H1 (cell line): ENCODE measurements at regions not wholly inside any gene's neighbourhood (a gene's known extent, or its start where the extent isn't known, plus 50 kb on each side); places are given as distances from the start of the nearest gene placed in this dataset.

Source experiments
- FOSL1 ChIP-seq: IDR thresholded peaks from 2 replicates; pipeline ENCODE4 v1.6.1; 2011; ENCODE audit warnings: mild to moderate bottlenecking, low read depth, low read length, moderate library complexity; ENCODE audit not compliant: insufficient read depth
- TCF12 ChIP-seq: IDR thresholded peaks from 2 replicates; pipeline ENCODE4 v1.6.1; 2011; ENCODE audit warnings: low read depth, mild to moderate bottlenecking, low read length

DNA sequence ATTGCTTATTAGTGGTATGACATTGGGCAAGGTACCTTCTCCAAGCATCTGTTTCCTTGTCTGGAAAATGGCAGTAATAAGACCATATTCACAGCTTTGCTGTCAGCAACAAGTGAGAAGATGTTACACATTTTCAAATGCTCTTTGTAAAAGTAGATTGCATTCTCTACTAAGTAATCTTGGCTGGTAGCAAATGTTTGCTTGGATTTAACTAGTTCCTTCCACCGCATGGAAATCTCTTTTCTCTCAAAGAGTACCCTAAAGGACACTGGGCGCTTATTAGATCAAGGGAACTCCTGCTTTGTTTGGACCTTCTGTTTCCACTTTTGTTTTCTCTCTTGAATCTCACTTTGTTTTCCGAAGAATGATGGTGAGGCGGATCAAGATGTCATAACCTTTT lies 185.2 kb upstream of the BMPER start (continued):
- TF ChIP-seq FOSL1 (no peak), TCF12 (no peak)
